ENCODE measurements at regions not wholly inside any gene's neighbourhood (a gene's known extent, or its start where the extent isn't known, plus 50 kb on each side); places are given as distances from the start of the nearest gene placed in this dataset.

GRCh38 chr5:68380078-68380477 lies 164.5 kb downstream of the PIK3R1 start:
- TF ChIP-seq, protein P1, sequence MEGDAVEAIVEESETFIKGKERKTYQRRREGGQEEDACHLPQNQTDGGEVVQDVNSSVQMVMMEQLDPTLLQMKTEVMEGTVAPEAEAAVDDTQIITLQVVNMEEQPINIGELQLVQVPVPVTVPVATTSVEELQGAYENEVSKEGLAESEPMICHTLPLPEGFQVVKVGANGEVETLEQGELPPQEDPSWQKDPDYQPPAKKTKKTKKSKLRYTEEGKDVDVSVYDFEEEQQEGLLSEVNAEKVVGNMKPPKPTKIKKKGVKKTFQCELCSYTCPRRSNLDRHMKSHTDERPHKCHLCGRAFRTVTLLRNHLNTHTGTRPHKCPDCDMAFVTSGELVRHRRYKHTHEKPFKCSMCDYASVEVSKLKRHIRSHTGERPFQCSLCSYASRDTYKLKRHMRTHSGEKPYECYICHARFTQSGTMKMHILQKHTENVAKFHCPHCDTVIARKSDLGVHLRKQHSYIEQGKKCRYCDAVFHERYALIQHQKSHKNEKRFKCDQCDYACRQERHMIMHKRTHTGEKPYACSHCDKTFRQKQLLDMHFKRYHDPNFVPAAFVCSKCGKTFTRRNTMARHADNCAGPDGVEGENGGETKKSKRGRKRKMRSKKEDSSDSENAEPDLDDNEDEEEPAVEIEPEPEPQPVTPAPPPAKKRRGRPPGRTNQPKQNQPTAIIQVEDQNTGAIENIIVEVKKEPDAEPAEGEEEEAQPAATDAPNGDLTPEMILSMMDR (IDR thresholded peaks at IDR 0.05; ENCODE audit: low read depth, low read length), result no peak
- TF ChIP-seq POLR2A (IDR thresholded peaks at IDR 0.05; ENCODE audit: extremely low read depth, insufficient read length), result no peak
- no peak for TF ChIP-seq MYC (IDR thresholded peaks at IDR 0.05; ENCODE audit: low read depth, low read length)
- TF ChIP-seq, protein P2, sequence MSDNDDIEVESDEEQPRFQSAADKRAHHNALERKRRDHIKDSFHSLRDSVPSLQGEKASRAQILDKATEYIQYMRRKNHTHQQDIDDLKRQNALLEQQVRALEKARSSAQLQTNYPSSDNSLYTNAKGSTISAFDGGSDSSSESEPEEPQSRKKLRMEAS (IDR thresholded peaks at IDR 0.05; ENCODE audit: low read depth, low read length), result no peak
